Activated CD8-positive, alpha-beta T cell treated with anti-CD3 and anti-CD28 coated beads for 36 hours (primary cell): ENCODE measurements at regions not wholly inside any gene's neighbourhood (a gene's known extent, or its start where the extent isn't known, plus 50 kb on each side); places are given as distances from the start of the nearest gene placed in this dataset.

ENCODE experiments used
- ATAC-seq: fragments of 200-7000 bp; cut with Tn5 transposase; one replicate; pipeline ENCODE4 v1.10.0; 2021; ENCODE audit warnings: mild to moderate bottlenecking, moderate library complexity
- CTCF ChIA-PET: fragments of 350-600 bp; sonication (Branson Sonifier 250); formaldehyde crosslinking; loops from one replicate; lab custom pipeline; 2021; ENCODE audit warnings: antibody characterized with exemption; lab: Charles Lee
- POLR2A ChIA-PET: fragments of 350-600 bp; sonication (Branson Sonifier 250); formaldehyde crosslinking; loops from one replicate; lab custom pipeline; 2021; ENCODE audit warnings: antibody characterized with exemption; lab: Charles Lee
- DNase-seq: peaks from one replicate; pipeline ENCODE4 v3.0.0-alpha.2; 2020
- H3K27ac Mint-ChIP-seq: one replicate; pipeline ENCODE4 v1.8.0; 2021; ENCODE audit warnings: mild to moderate bottlenecking, mixed read lengths
- H3K27me3 Mint-ChIP-seq: one replicate; pipeline ENCODE4 v1.8.0; 2021; ENCODE audit warnings: mixed read lengths
- H3K36me3 Mint-ChIP-seq: one replicate; pipeline ENCODE4 v1.8.0; 2021; ENCODE audit warnings: low read depth, mixed read lengths
- H3K4me1 Mint-ChIP-seq: one replicate; pipeline ENCODE4 v1.8.0; 2021; ENCODE audit warnings: low read depth, mixed read lengths
- H3K4me3 Mint-ChIP-seq: one replicate; pipeline ENCODE4 v1.8.0; 2021; ENCODE audit warnings: mild to moderate bottlenecking, moderate library complexity, mixed read lengths
- H3K9me3 Mint-ChIP-seq: one replicate; pipeline ENCODE4 v1.8.0; 2021; ENCODE audit warnings: mixed read lengths
- CTCF ChIP-seq: fragments of 200-600 bp; IDR thresholded peaks from one replicate; pipeline ENCODE4 v1.8.0; 2022; ENCODE audit warnings: antibody characterized with exemption, mild to moderate bottlenecking
- intact Hi-C: fragments of 100-400 bp; cut with micrococcal nuclease; formaldehyde crosslinking; loops from one replicate; pipeline ENCODE4 v1.10.0; 2022

GRCh38 chr2:168359082-168359481, 97.0 kb upstream of the CERS6 start:
- ChIA-PET POLR2A (no interaction called here), CTCF (no interaction called here)
- H3K27ac Mint-ChIP-seq, result no peak overlapping the region
- peaks cover 28% of the 10 kb centered on the region for H3K4me1 Mint-ChIP-seq
- no peaks in the 10 kb centered on the region for H3K9me3 Mint-ChIP-seq
- no peaks in the 10 kb centered on the region for H3K36me3 Mint-ChIP-seq
- DNase-seq (no peak), ATAC-seq (no peak)
- no peak overlapping the region for H3K4me3 Mint-ChIP-seq
- no peak for TF ChIP-seq CTCF
- intact Hi-C loops, result no loop called here
- no peaks in the 10 kb centered on the region for H3K27me3 Mint-ChIP-seq

DNA sequence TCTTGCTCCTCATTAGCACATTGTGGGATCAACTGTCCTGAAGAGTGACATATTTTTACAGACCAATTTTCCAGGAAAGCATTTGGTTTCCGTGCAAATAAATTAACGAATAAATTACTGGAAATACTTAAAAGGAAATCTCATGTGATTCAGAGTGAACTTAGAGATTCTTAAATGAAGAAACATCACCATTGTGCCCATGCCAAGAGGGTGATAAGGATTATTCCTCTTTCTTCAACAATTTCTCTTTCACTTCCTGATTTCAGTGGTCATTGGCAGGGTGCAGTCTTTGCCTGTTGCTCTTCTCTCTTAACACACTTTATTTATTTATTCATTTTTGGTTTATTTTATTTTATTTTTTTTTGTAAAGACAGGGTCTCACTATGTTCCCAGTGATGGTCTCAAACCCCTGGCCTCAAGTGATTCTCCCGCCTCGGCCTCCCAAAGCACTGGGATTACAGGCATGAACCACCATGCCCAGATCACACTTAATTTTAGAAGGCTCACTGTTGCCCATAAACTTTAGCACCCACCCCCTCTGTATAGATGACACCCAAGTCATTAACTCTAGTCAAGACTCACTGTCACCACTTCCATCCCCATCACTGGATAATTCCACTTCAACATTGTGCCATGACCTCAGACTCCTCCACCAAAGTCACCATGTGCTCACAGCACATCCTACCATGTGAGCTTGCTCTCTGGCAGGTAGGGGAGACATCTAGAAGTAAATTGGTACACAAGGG, 92.6 kb upstream of the CERS6 start:
- no peaks in the 10 kb centered on the region for H3K36me3 Mint-ChIP-seq
- H3K4me1 Mint-ChIP-seq, result peaks cover 5% of the 10 kb centered on the region
- intact Hi-C loops, result no loop called here
- CTCF ChIA-PET, result no interaction called here
- H3K9me3 Mint-ChIP-seq, result no peaks in the 10 kb centered on the region
- no peak for DNase-seq
- TF ChIP-seq CTCF, result no peak
- H3K27ac Mint-ChIP-seq, result no peak overlapping the region
- H3K4me3 Mint-ChIP-seq, result no peak overlapping the region
- POLR2A ChIA-PET, result no interaction called here
- no peaks in the 10 kb centered on the region for H3K27me3 Mint-ChIP-seq
- ATAC-seq, result no peak

- Mint-ChIP-seq H3K27ac (no peak overlapping the region), H3K9me3 (no peaks in the 10 kb centered on the region), H3K4me1 (no peaks in the 10 kb centered on the region), H3K4me3 (no peak overlapping the region), H3K36me3 (no peaks in the 10 kb centered on the region), H3K27me3 (no peaks in the 10 kb centered on the region)
- ATAC-seq, result no peak
- no peak for DNase-seq
- ChIA-PET CTCF (no interaction called here), POLR2A (no interaction called here)
- TF ChIP-seq CTCF, result no peak
- intact Hi-C loops, result no loop called here
These were observed 90.9 kb upstream of the CERS6 start for GRCh38 chr2:168365094-168365621.

- H3K36me3 Mint-ChIP-seq, result no peaks in the 10 kb centered on the region
- no peak overlapping the region for H3K27ac Mint-ChIP-seq
- DNase-seq (no peak), ATAC-seq (no peak)
- no peak overlapping the region for H3K4me3 Mint-ChIP-seq
- TF ChIP-seq CTCF, result no peak
- POLR2A ChIA-PET, result no interaction called here
- CTCF ChIA-PET, result interaction anchor here (3.1 kb wide), 1 partner anchor 22 kb away, joined by 13 read pairs; no protein-coding TSS in a partner anchor
- peaks cover 7% of the 10 kb centered on the region for H3K4me1 Mint-ChIP-seq
- no peaks in the 10 kb centered on the region for H3K9me3 Mint-ChIP-seq
- H3K27me3 Mint-ChIP-seq, result no peaks in the 10 kb centered on the region
- intact Hi-C loops, result no loop called here
These were observed 87.0 kb upstream of the CERS6 start for GRCh38 chr2:168369031-168369430.

GRCh38 chr2:168371273-168372019, 84.6 kb upstream of the CERS6 start:
- intact Hi-C loops, result no loop called here
- TF ChIP-seq CTCF, result no peak
- no peaks in the 10 kb centered on the region for H3K36me3 Mint-ChIP-seq
- CTCF ChIA-PET, result no interaction called here
- peak; percentile 45 for ATAC-seq
- H3K27ac Mint-ChIP-seq, result no peak overlapping the region
- peaks cover 1% of the 10 kb centered on the region for H3K27me3 Mint-ChIP-seq
- DNase-seq, result no peak
- no peaks in the 10 kb centered on the region for H3K9me3 Mint-ChIP-seq
- H3K4me3 Mint-ChIP-seq, result no peak overlapping the region
- POLR2A ChIA-PET, result no interaction called here
- peaks cover 7% of the 10 kb centered on the region for H3K4me1 Mint-ChIP-seq
